H9 (cell line): ENCODE measurements at regions not wholly inside any gene's neighbourhood (a gene's known extent, or its start where the extent isn't known, plus 50 kb on each side); places are given as distances from the start of the nearest gene placed in this dataset.

Experiments
- DNase-seq: peaks from one replicate; pipeline ENCODE4 v3.0.0-alpha.2; 2017
- H2AFZ ChIP-seq: one replicate; pipeline ENCODE4 v1.6.1; 2013; ENCODE audit warnings: mild to moderate bottlenecking, low read length, control low read depth, moderate library complexity
- H2AK5ac ChIP-seq: 2 replicates; pipeline ENCODE4 v1.6.1; 2013; ENCODE audit warnings: low read length, control low read depth, mixed read lengths; ENCODE audit not compliant: insufficient read length
- H2BK120ac ChIP-seq: one replicate; pipeline ENCODE4 v1.6.1; 2013; ENCODE audit warnings: low read depth, mild to moderate bottlenecking, low read length, control low read depth, inconsistent platforms; ENCODE audit not compliant: poor library complexity, severe bottlenecking
- H2BK12ac ChIP-seq: 2 replicates; pipeline ENCODE4 v1.6.1; 2013; ENCODE audit warnings: low read length, control low read depth, mixed read lengths, low read depth; ENCODE audit not compliant: insufficient read length
- H2BK15ac ChIP-seq: 2 replicates; pipeline ENCODE4 v1.6.1; 2013; ENCODE audit warnings: low read depth, low read length, control low read depth
- H2BK20ac ChIP-seq: one replicate; pipeline ENCODE4 v1.6.1; 2013; ENCODE audit warnings: low read depth, mild to moderate bottlenecking, low read length, control low read depth, inconsistent platforms; ENCODE audit not compliant: poor library complexity, severe bottlenecking
- H2BK5ac ChIP-seq: 2 replicates; pipeline ENCODE4 v1.6.1; 2013; ENCODE audit warnings: low read length, control low read depth, mixed read lengths; ENCODE audit not compliant: insufficient read length
- H3K14ac ChIP-seq: 2 replicates; pipeline ENCODE4 v1.6.1; 2013; ENCODE audit warnings: low read length, control low read depth; ENCODE audit not compliant: insufficient read depth
- H3K18ac ChIP-seq: 2 replicates; pipeline ENCODE4 v1.6.1; 2013; ENCODE audit warnings: low read depth, mild to moderate bottlenecking, mixed read lengths, low read length, control low read depth; ENCODE audit not compliant: insufficient read length
- H3K23ac ChIP-seq: 2 replicates; pipeline ENCODE4 v1.6.1; 2013; ENCODE audit warnings: low read length, control low read depth, mixed read lengths, low read depth; ENCODE audit not compliant: insufficient read length
- H3K23me2 ChIP-seq: 2 replicates; pipeline ENCODE4 v1.6.1; 2013; ENCODE audit warnings: low read depth, mild to moderate bottlenecking, mixed read lengths, low read length, control low read depth; ENCODE audit not compliant: insufficient read length, poor library complexity, severe bottlenecking
- H3K27ac ChIP-seq: 2 replicates; pipeline ENCODE4 v1.5.1; 2013; ENCODE audit warnings: low read length, control low read depth, mixed read lengths, low read depth; ENCODE audit not compliant: insufficient read length
- H3K27me3 ChIP-seq: 2 replicates; pipeline ENCODE4 v1.6.1; 2013; ENCODE audit warnings: low read length, control low read depth, inconsistent platforms; ENCODE audit not compliant: insufficient read depth
- H3K4ac ChIP-seq: 2 replicates; pipeline ENCODE4 v1.6.1; 2013; ENCODE audit warnings: low read depth, mild to moderate bottlenecking, control low read depth, inconsistent platforms, low read length, moderate library complexity
- H3K4me1 ChIP-seq: 2 replicates; pipeline ENCODE4 v1.6.1; 2013; ENCODE audit warnings: low read length, control low read depth, inconsistent platforms; ENCODE audit not compliant: insufficient read depth
- H3K4me2 ChIP-seq: 2 replicates; pipeline ENCODE4 v1.6.1; 2013; ENCODE audit warnings: low read length, control low read depth, mixed read lengths; ENCODE audit not compliant: insufficient read length, insufficient read depth
- H3K56ac ChIP-seq: 2 replicates; pipeline ENCODE4 v1.6.1; 2013; ENCODE audit warnings: low read depth, mild to moderate bottlenecking, mixed read lengths, low read length, control low read depth; ENCODE audit not compliant: insufficient read length
- H3K79me1 ChIP-seq: 2 replicates; pipeline ENCODE4 v1.6.1; 2013; ENCODE audit warnings: low read depth, mild to moderate bottlenecking, moderate library complexity, low read length, control low read depth, inconsistent platforms; ENCODE audit not compliant: insufficient read depth, poor library complexity, severe bottlenecking
- H3K79me2 ChIP-seq: 2 replicates; pipeline ENCODE4 v1.6.1; 2013; ENCODE audit warnings: low read length, control low read depth, inconsistent platforms; ENCODE audit not compliant: insufficient read depth
- H3K9ac ChIP-seq: 2 replicates; pipeline ENCODE4 v1.6.1; 2013; ENCODE audit warnings: low read length, control low read depth, mixed read lengths; ENCODE audit not compliant: insufficient read length; ENCODE audit errors: extremely low read depth
- H3K9me3 ChIP-seq: one replicate; pipeline ENCODE4 v1.6.1; 2013; ENCODE audit warnings: low read depth, low read length, inconsistent platforms; ENCODE audit not compliant: control insufficient read depth
- H3T11ph ChIP-seq: one replicate; pipeline ENCODE4 v1.6.1; 2013; ENCODE audit warnings: mild to moderate bottlenecking, low read length, control low read depth, inconsistent platforms
- H4K20me1 ChIP-seq: one replicate; pipeline ENCODE4 v1.6.1; 2013; ENCODE audit not compliant: control insufficient read depth, insufficient read length, insufficient read depth
- H4K5ac ChIP-seq: 2 replicates; pipeline ENCODE4 v1.6.1; 2013; ENCODE audit warnings: low read depth, mild to moderate bottlenecking, mixed read lengths, low read length, control low read depth; ENCODE audit not compliant: insufficient read length
- H4K8ac ChIP-seq: replicated peaks from 2 replicates; pipeline ENCODE4 v1.6.1; 2013; ENCODE audit warnings: low read length, control low read depth, mixed read lengths, low read depth; ENCODE audit not compliant: insufficient read length
- H4K91ac ChIP-seq: 2 replicates; pipeline ENCODE4 v1.6.1; 2013; ENCODE audit warnings: low read depth, mild to moderate bottlenecking, moderate library complexity, mixed read lengths, low read length, control low read depth; ENCODE audit not compliant: insufficient read length
- H3K27ac Mint-ChIP-seq, 3 experiments: 2 replicates in 2 of 3; 3 replicates in 1 of 3; pipeline ENCODE4 v1.8.0; 2020 to 2021; ENCODE audit warnings: mixed read lengths in 3 of 3, mild to moderate bottlenecking in 1 of 3, moderate library complexity in 1 of 3
- H3K27me3 Mint-ChIP-seq: 2 replicates; pipeline ENCODE4 v1.8.0; 2021; ENCODE audit warnings: low read depth, mild to moderate bottlenecking, moderate library complexity, mixed read lengths
- H3K36me3 Mint-ChIP-seq, 3 experiments: 2 replicates in 2 of 3; 3 replicates in 1 of 3; pipeline ENCODE4 v1.8.0; 2020 to 2021; ENCODE audit warnings: low read depth in 3 of 3, mixed read lengths in 3 of 3; ENCODE audit not compliant: insufficient read depth in 1 of 3
- H3K4me1 Mint-ChIP-seq, 2 experiments: 2 replicates each; pipeline ENCODE4 v1.8.0; 2020; ENCODE audit warnings: mixed read lengths in 2 of 2
- H3K4me3 Mint-ChIP-seq, 2 experiments: 2 replicates in 1 of 2; 3 replicates in 1 of 2; pipeline ENCODE4 v1.8.0; 2020 to 2021; ENCODE audit warnings: mild to moderate bottlenecking in 2 of 2, mixed read lengths in 2 of 2, moderate library complexity in 1 of 2
- H3K9me3 Mint-ChIP-seq, 2 experiments: 2 replicates in 1 of 2; 3 replicates in 1 of 2; pipeline ENCODE4 v1.8.0; 2020; ENCODE audit warnings: mild to moderate bottlenecking in 2 of 2, mixed read lengths in 2 of 2, moderate library complexity in 1 of 2
- WGBS: extraction: QIAGEN DNeasy Blood & Tissue Kit; methylation state at CpG from one replicate; pipeline ENCODE4 v1.1.7; 2013; ENCODE audit warnings: missing lambda C conversion rate, low lambda C conversion rate, mixed read lengths; ENCODE audit not compliant: insufficient read length; ENCODE audit errors: extremely low coverage; 5-methylcytosine and 5-hydroxymethylcytosine counted together
- TF ChIP-seq, protein P1 (sequence below): fragments of 200-600 bp; sonication (generic); conservative IDR thresholded peaks from 3 replicates; pipeline ENCODE4 v1.8.0; 2021; ENCODE audit warnings: antibody characterized with exemption, mild to moderate bottlenecking

DNA sequence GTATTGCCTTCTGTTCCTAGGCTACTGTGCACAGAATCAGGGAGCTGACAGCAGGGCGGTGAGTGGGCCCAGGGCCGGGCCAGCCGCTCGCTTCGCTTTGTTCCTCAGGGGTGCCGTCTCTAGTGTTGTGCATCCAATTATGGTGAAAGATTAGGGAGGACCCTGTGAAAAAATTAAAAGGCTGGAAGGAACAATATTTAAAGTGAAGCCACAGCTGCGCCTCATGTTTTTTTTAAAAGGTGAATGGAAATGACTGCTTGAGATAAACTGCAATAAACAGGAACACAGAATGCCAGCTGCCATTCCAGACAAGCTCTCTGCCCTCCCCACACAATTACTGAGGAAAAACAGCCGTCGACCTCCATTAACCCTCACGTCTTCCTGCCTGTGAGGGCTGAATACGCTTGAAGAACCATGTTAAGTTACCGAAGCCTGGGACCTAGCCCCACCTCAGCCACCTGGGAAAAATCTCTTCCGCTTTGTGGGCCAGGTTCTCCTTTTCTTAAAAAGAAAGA, 132.0 kb upstream of the IL12A start:
- no peak overlapping the region for H2BK20ac ChIP-seq
- Mint-ChIP-seq H3K4me1 (peaks cover 45 to 49% of the 10 kb centered on the region in 2 experiments), H3K27ac (peak overlapping the region in 2 of 3 experiments; percentile 55 to 95; a peak in 2 of 7 replicates), H3K9me3 (no peaks in the 10 kb centered on the region), H3K36me3 (no peaks in the 10 kb centered on the region), H3K27me3 (no peaks in the 10 kb centered on the region), H3K4me3 (no peak overlapping the region)
- H2BK12ac ChIP-seq: no peak overlapping the region
- H4K8ac ChIP-seq: no peak overlapping the region
- H4K5ac ChIP-seq: no peak overlapping the region
- H3K14ac ChIP-seq: no peak overlapping the region
- no peak overlapping the region for H3K4me2 ChIP-seq
- H3K9me3 ChIP-seq: no peaks in the 10 kb centered on the region
- H3K4ac ChIP-seq: no peak overlapping the region
- no peak overlapping the region for H3K18ac ChIP-seq
- H3K9ac ChIP-seq: no peak overlapping the region
- no peak overlapping the region for H2AK5ac ChIP-seq
- H3K79me1 ChIP-seq: no peaks in the 10 kb centered on the region
- no peaks in the 10 kb centered on the region for H3K79me2 ChIP-seq
- no peak overlapping the region for H2AFZ ChIP-seq
- H3K27me3 ChIP-seq: no peaks in the 10 kb centered on the region
- H2BK120ac ChIP-seq: no peak overlapping the region
- H3K4me1 ChIP-seq: peaks cover 6% of the 10 kb centered on the region; the same call in 1 of the 2 replicates
- no peak overlapping the region for H2BK15ac ChIP-seq
- no peak overlapping the region for H4K91ac ChIP-seq
- no peaks in the 10 kb centered on the region for H4K20me1 ChIP-seq
- no peak overlapping the region for H2BK5ac ChIP-seq
- no peak overlapping the region for H3K23ac ChIP-seq
- DNase-seq: no peak
- H3K27ac ChIP-seq: no peak overlapping the region
- no CpG with 5 or more reads among the region's 13 CpGs for WGBS
- TF ChIP-seq, protein P1, sequence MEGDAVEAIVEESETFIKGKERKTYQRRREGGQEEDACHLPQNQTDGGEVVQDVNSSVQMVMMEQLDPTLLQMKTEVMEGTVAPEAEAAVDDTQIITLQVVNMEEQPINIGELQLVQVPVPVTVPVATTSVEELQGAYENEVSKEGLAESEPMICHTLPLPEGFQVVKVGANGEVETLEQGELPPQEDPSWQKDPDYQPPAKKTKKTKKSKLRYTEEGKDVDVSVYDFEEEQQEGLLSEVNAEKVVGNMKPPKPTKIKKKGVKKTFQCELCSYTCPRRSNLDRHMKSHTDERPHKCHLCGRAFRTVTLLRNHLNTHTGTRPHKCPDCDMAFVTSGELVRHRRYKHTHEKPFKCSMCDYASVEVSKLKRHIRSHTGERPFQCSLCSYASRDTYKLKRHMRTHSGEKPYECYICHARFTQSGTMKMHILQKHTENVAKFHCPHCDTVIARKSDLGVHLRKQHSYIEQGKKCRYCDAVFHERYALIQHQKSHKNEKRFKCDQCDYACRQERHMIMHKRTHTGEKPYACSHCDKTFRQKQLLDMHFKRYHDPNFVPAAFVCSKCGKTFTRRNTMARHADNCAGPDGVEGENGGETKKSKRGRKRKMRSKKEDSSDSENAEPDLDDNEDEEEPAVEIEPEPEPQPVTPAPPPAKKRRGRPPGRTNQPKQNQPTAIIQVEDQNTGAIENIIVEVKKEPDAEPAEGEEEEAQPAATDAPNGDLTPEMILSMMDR: no peak
- no peak overlapping the region for H3K56ac ChIP-seq
- no peak overlapping the region for H3T11ph ChIP-seq
- no peaks in the 10 kb centered on the region for H3K23me2 ChIP-seq
